Activated T-helper 1 cell treated with anti-CD3 and anti-CD28 coated beads, Interleukin-12 subunit alpha, Interleukin-12 subunit beta, Interleukin-2, Interleukin-4 antibody, amounts not matched to agents 30 ng/mL and 10 ng/mL and 1 ng/mL, durations not matched to agents 14 hours and 24 hours and 36 hours (primary cell): ENCODE measurements at regions not wholly inside any gene's neighbourhood (a gene's known extent, or its start where the extent isn't known, plus 50 kb on each side); places are given as distances from the start of the nearest gene placed in this dataset.

Source experiments
- DNase-seq: peaks from one replicate; pipeline ENCODE4 v3.0.0; 2021; ENCODE audit warnings: low spot score
- H3K27ac Mint-ChIP-seq: one replicate; pipeline ENCODE4 v1.8.0; 2021; ENCODE audit warnings: mild to moderate bottlenecking, mixed read lengths
- H3K27me3 Mint-ChIP-seq: one replicate; pipeline ENCODE4 v1.8.0; 2022; ENCODE audit warnings: mild to moderate bottlenecking, moderate library complexity, mixed read lengths; ENCODE audit not compliant: insufficient read depth
- H3K36me3 Mint-ChIP-seq: one replicate; pipeline ENCODE4 v1.8.0; 2021; ENCODE audit warnings: low read depth, mixed read lengths
- H3K4me1 Mint-ChIP-seq: one replicate; pipeline ENCODE4 v1.8.0; 2021; ENCODE audit warnings: low read depth, mixed read lengths
- H3K4me3 Mint-ChIP-seq: one replicate; pipeline ENCODE4 v1.8.0; 2021; ENCODE audit warnings: mild to moderate bottlenecking, moderate library complexity, mixed read lengths
- H3K9me3 Mint-ChIP-seq: one replicate; pipeline ENCODE4 v1.8.0; 2021; ENCODE audit warnings: mixed read lengths
- intact Hi-C: fragments of 100-400 bp; cut with micrococcal nuclease; formaldehyde crosslinking; loops from one replicate; pipeline ENCODE4 v1.15.1; 2024

DNA sequence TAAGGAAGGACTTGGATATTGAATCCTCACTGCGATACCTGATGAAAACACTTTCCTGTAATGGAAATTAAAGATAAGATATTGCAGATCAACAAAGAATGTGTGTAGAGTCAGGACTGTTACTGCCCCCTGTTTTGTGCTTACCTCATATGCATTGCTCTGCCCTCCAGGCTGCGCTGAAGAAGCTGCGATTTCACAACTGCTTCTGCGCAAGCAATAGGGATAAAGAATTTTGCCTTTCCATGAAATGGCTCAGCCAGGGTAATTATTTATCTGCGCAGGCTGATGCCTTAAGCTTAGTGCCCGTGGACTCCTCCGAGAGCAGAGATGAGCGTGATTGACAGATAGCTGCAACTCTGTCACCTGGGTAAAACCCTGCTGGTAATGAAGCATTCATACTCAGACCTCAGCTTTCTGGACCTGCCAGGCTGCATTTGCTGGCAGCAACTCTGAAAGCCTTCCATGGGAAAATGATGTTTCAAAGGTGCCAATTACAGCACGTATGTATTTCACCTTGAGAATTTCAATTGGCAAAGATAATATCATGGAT is 370.6 kb downstream of the SAMD5 start:
- DNase-seq: no peak
- no peaks in the 10 kb centered on the region for H3K9me3 Mint-ChIP-seq
- intact Hi-C loops: no loop called here
- H3K27ac Mint-ChIP-seq: no peak overlapping the region
- no peak overlapping the region for H3K4me3 Mint-ChIP-seq
- H3K27me3 Mint-ChIP-seq: no peaks in the 10 kb centered on the region
- no peaks in the 10 kb centered on the region for H3K4me1 Mint-ChIP-seq
- no peaks in the 10 kb centered on the region for H3K36me3 Mint-ChIP-seq

DNA sequence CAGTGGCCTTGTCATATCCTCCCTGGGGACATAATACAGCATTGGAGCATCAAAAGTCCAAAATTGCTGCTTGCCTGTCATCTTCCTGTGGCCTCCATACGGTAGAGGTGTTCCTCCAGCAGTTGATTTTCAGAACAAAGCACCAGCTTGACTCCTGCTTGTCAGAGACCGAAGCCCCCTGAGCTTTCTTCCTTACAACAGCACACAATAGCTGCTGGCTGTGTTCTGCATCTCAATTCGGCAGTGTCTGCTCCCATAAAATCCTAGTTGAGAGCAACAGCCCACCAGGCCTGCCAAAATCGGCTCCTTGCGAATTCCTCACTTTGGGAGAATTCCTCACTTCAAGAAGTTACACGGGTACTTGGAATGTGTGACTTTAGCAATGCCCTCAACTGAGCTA is 372.9 kb downstream of the SAMD5 start:
- intact Hi-C loops: no loop called here
- Mint-ChIP-seq H3K27ac (no peak overlapping the region), H3K27me3 (no peaks in the 10 kb centered on the region), H3K9me3 (no peaks in the 10 kb centered on the region), H3K4me3 (no peak overlapping the region), H3K4me1 (no peaks in the 10 kb centered on the region), H3K36me3 (no peaks in the 10 kb centered on the region)
- no peak for DNase-seq

- Mint-ChIP-seq H3K4me3 (no peak overlapping the region), H3K9me3 (peaks cover 6% of the 10 kb centered on the region), H3K27me3 (no peaks in the 10 kb centered on the region), H3K36me3 (no peaks in the 10 kb centered on the region), H3K4me1 (no peaks in the 10 kb centered on the region), H3K27ac (no peak overlapping the region)
- intact Hi-C loops: no loop called here
- no peak for DNase-seq
Measured at GRCh38 chr6:147888374-147888773, 379.9 kb downstream of the SAMD5 start.

- no peak overlapping the region for H3K27ac Mint-ChIP-seq
- intact Hi-C loops: no loop called here
- no peaks in the 10 kb centered on the region for H3K4me1 Mint-ChIP-seq
- no peaks in the 10 kb centered on the region for H3K36me3 Mint-ChIP-seq
- DNase-seq: no peak
- no peak overlapping the region for H3K4me3 Mint-ChIP-seq
- H3K27me3 Mint-ChIP-seq: no peaks in the 10 kb centered on the region
- peaks cover 6% of the 10 kb centered on the region for H3K9me3 Mint-ChIP-seq
Measured at GRCh38 chr6:147891671-147892070, 383.2 kb downstream of the SAMD5 start.

DNA sequence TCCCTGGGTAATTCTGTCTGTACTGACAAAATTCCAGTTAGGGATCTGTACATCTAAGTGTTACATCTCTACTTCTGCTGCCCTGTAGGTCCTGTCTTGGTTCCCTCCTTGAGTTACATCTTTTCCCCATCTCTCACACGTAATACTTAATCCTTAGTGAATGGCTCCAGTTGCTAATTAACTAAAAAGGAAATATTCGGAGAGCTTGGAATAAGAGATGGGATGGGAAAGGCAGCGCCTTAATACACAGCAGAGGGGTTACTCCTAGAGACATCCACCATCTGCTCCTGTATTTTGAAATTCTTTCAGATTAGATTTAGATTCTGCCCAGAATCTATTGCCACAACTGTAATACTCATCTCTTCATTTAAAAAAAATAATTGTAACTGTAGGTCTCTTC is 384.0 kb downstream of the SAMD5 start:
- no peak overlapping the region for H3K4me3 Mint-ChIP-seq
- H3K36me3 Mint-ChIP-seq: no peaks in the 10 kb centered on the region
- no peaks in the 10 kb centered on the region for H3K27me3 Mint-ChIP-seq
- no peaks in the 10 kb centered on the region for H3K4me1 Mint-ChIP-seq
- H3K9me3 Mint-ChIP-seq: peaks cover 6% of the 10 kb centered on the region
- no peak overlapping the region for H3K27ac Mint-ChIP-seq
- intact Hi-C loops: no loop called here
- no peak for DNase-seq

GRCh38 chr6:147895272-147895671 is 386.8 kb downstream of the SAMD5 start:
- H3K36me3 Mint-ChIP-seq: no peaks in the 10 kb centered on the region
- no peaks in the 10 kb centered on the region for H3K4me1 Mint-ChIP-seq
- H3K4me3 Mint-ChIP-seq: no peak overlapping the region
- no peaks in the 10 kb centered on the region for H3K9me3 Mint-ChIP-seq
- no peak for DNase-seq
- no peaks in the 10 kb centered on the region for H3K27me3 Mint-ChIP-seq
- intact Hi-C loops: no loop called here
- H3K27ac Mint-ChIP-seq: no peak overlapping the region

- Mint-ChIP-seq H3K4me3 (no peak overlapping the region), H3K27ac (no peak overlapping the region), H3K4me1 (no peaks in the 10 kb centered on the region), H3K27me3 (no peaks in the 10 kb centered on the region), H3K9me3 (no peaks in the 10 kb centered on the region), H3K36me3 (no peaks in the 10 kb centered on the region)
- intact Hi-C loops: no loop called here
- no peak for DNase-seq
Measured at GRCh38 chr6:147900247-147900830, 391.8 kb downstream of the SAMD5 start.

- no peak for DNase-seq
- Mint-ChIP-seq H3K4me3 (no peak overlapping the region), H3K27me3 (no peaks in the 10 kb centered on the region), H3K36me3 (no peaks in the 10 kb centered on the region), H3K4me1 (no peaks in the 10 kb centered on the region), H3K27ac (no peak overlapping the region), H3K9me3 (no peaks in the 10 kb centered on the region)
- intact Hi-C loops: no loop called here
Measured at GRCh38 chr6:147903321-147903720, 394.8 kb downstream of the SAMD5 start.

DNA sequence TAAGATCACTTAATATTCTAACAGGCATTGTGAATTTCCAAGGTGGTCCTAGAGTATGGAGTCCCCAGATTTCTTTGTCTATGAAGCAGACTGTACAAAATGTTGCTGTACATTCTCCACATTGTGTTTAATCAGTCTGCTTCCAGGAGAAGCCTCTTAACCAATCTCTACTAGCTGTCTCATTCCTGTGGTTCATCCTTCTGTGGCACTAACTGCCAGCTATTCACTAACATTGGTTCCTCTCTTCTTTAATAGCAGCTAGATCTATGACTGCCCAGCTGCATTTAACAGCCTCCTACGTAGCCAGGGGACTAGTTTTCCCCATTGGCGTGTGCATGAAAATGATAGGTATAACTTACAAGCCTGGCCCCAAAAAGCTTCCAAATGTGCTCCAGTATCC is 395.4 kb downstream of the SAMD5 start:
- intact Hi-C loops: no loop called here
- H3K4me1 Mint-ChIP-seq: no peaks in the 10 kb centered on the region
- no peak overlapping the region for H3K4me3 Mint-ChIP-seq
- H3K27me3 Mint-ChIP-seq: no peaks in the 10 kb centered on the region
- H3K9me3 Mint-ChIP-seq: no peaks in the 10 kb centered on the region
- no peak for DNase-seq
- H3K36me3 Mint-ChIP-seq: no peaks in the 10 kb centered on the region
- no peak overlapping the region for H3K27ac Mint-ChIP-seq

DNA sequence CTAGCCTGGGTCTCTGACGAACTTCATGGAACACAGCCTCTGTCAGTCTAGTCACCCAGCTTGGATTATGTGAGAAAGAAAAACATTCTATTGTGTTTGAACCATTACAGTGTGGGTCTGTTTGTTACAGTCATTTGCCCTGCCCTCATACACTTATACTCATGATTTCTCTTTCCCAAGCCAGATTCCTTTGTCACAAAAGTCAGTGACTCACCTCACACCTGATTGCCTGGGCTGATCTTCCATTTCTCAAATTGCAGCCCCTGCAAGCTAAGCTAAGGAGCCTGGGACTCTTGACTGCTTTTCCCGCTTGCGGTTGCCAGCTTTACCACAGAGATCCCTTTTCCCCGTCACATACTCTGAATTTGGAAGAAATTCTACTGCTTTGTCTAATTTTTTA is 395.9 kb downstream of the SAMD5 start:
- no peak overlapping the region for H3K4me3 Mint-ChIP-seq
- no peaks in the 10 kb centered on the region for H3K4me1 Mint-ChIP-seq
- H3K36me3 Mint-ChIP-seq: no peaks in the 10 kb centered on the region
- H3K9me3 Mint-ChIP-seq: no peaks in the 10 kb centered on the region
- H3K27ac Mint-ChIP-seq: no peak overlapping the region
- no peak for DNase-seq
- intact Hi-C loops: no loop called here
- H3K27me3 Mint-ChIP-seq: no peaks in the 10 kb centered on the region

DNA sequence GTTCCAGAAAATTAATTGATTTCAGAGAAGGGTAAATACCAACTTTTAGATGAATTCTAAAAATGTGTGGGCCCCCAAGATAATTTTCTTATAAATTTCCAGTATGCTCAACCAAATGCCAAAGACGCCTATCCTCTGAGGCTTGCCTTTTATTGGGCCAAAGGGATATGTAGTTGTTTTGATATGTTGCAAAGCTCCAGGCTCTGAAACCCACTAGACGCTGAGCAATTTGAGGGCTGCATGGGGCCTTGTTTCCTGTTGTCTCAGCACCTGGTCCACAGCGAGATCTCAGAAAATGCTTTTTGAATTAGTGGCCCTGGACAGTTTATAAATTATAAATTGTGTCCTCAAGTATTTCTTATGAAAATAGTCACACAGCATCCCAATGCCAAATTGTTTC is 397.2 kb downstream of the SAMD5 start:
- DNase-seq: no peak
- no peak overlapping the region for H3K4me3 Mint-ChIP-seq
- no peaks in the 10 kb centered on the region for H3K4me1 Mint-ChIP-seq
- no peaks in the 10 kb centered on the region for H3K27me3 Mint-ChIP-seq
- H3K27ac Mint-ChIP-seq: no peak overlapping the region
- intact Hi-C loops: no loop called here
- no peaks in the 10 kb centered on the region for H3K36me3 Mint-ChIP-seq
- no peaks in the 10 kb centered on the region for H3K9me3 Mint-ChIP-seq

GRCh38 chr6:147906361-147906760 is 397.9 kb downstream of the SAMD5 start:
- no peaks in the 10 kb centered on the region for H3K9me3 Mint-ChIP-seq
- intact Hi-C loops: no loop called here
- H3K4me1 Mint-ChIP-seq: no peaks in the 10 kb centered on the region
- no peak overlapping the region for H3K4me3 Mint-ChIP-seq
- DNase-seq: no peak
- no peak overlapping the region for H3K27ac Mint-ChIP-seq
- H3K27me3 Mint-ChIP-seq: no peaks in the 10 kb centered on the region
- no peaks in the 10 kb centered on the region for H3K36me3 Mint-ChIP-seq

GRCh38 chr6:147909640-147910039 is 401.1 kb downstream of the SAMD5 start:
- H3K4me3 Mint-ChIP-seq: no peak overlapping the region
- H3K4me1 Mint-ChIP-seq: no peaks in the 10 kb centered on the region
- no peaks in the 10 kb centered on the region for H3K9me3 Mint-ChIP-seq
- no peaks in the 10 kb centered on the region for H3K36me3 Mint-ChIP-seq
- no peaks in the 10 kb centered on the region for H3K27me3 Mint-ChIP-seq
- H3K27ac Mint-ChIP-seq: no peak overlapping the region
- no peak for DNase-seq
- intact Hi-C loops: no loop called here

GRCh38 chr6:147910281-147910680 is 401.8 kb downstream of the SAMD5 start:
- intact Hi-C loops: no loop called here
- DNase-seq: no peak
- H3K4me1 Mint-ChIP-seq: no peaks in the 10 kb centered on the region
- H3K9me3 Mint-ChIP-seq: no peaks in the 10 kb centered on the region
- no peaks in the 10 kb centered on the region for H3K36me3 Mint-ChIP-seq
- no peak overlapping the region for H3K4me3 Mint-ChIP-seq
- H3K27me3 Mint-ChIP-seq: no peaks in the 10 kb centered on the region
- no peak overlapping the region for H3K27ac Mint-ChIP-seq
